IMR-90 (cell line): ENCODE measurements at regions not wholly inside any gene's neighbourhood (a gene's known extent, or its start where the extent isn't known, plus 50 kb on each side); places are given as distances from the start of the nearest gene placed in this dataset.

ENCODE experiments used
- ATAC-seq: fragments of 200-7000 bp; cut with Tn5 transposase; 2 replicates; pipeline ENCODE4 v1.9.1; 2020; ENCODE audit warnings: low read depth, mild to moderate bottlenecking, moderate library complexity
- BruUV-seq: library from RNA; stranded (reverse); fragments of 400-500 nt; replicated peaks from 2 replicates; lab custom pipeline; 2021; lab: Mats Ljungman, UMichigan
- CTCF ChIA-PET: fragments of 300-600 bp; formaldehyde crosslinking; extraction: SDS; loops from one replicate; lab custom pipeline; 2021; ENCODE audit warnings: antibody characterized with exemption; lab: Yijun Ruan, JAX
- POLR2A ChIA-PET: fragments of 300-600 bp; sonication (Branson Sonifier 250); formaldehyde crosslinking; loops from one replicate; lab custom pipeline; 2022; ENCODE audit warnings: antibody characterized with exemption; ENCODE audit not compliant: unreplicated experiment; lab: Charles Lee
- DNase-seq: peaks from one replicate; pipeline ENCODE4 v3.0.0; 2013
- H2AFZ ChIP-seq: replicated peaks from 2 replicates; pipeline ENCODE3; 2013; ENCODE audit warnings: low read length, mild to moderate bottlenecking; ENCODE audit not compliant: poor library complexity
- H2AK5ac ChIP-seq: 2 replicates; pipeline ENCODE4 v1.6.1; 2013; ENCODE audit warnings: low read depth, low read length, inconsistent platforms
- H2AK9ac ChIP-seq: replicated peaks from 2 replicates; pipeline ENCODE3; 2013; ENCODE audit warnings: mild to moderate bottlenecking, low read depth, low read length, moderate library complexity; ENCODE audit not compliant: poor library complexity
- H2BK120ac ChIP-seq: 2 replicates; pipeline ENCODE4 v1.6.1; 2013; ENCODE audit warnings: low read depth, low read length, inconsistent platforms
- H2BK15ac ChIP-seq: 3 replicates; pipeline ENCODE4 v1.6.1; 2013; ENCODE audit warnings: low read depth, low read length, inconsistent platforms
- H2BK20ac ChIP-seq: 2 replicates; pipeline ENCODE4 v1.6.1; 2013; ENCODE audit warnings: low read depth, mild to moderate bottlenecking, inconsistent platforms, low read length, moderate library complexity
- H2BK5ac ChIP-seq: 2 replicates; pipeline ENCODE4 v1.6.1; 2013; ENCODE audit warnings: mild to moderate bottlenecking, low read depth, low read length, inconsistent platforms; ENCODE audit not compliant: poor library complexity, severe bottlenecking
- H3K14ac ChIP-seq: replicated peaks from 2 replicates; pipeline ENCODE4 v1.6.1; 2013; ENCODE audit warnings: low read depth, low read length, inconsistent platforms
- H3K18ac ChIP-seq: 2 replicates; pipeline ENCODE4 v1.6.1; 2013; ENCODE audit warnings: low read depth, low read length, control low read depth
- H3K23ac ChIP-seq: 2 replicates; pipeline ENCODE4 v1.6.1; 2013; ENCODE audit warnings: low read depth, low read length, inconsistent platforms
- H3K27ac ChIP-seq: 2 replicates; pipeline ENCODE4 v1.5.1; 2013; ENCODE audit warnings: mild to moderate bottlenecking, control low read depth, low read length; ENCODE audit not compliant: insufficient read depth
- H3K27me3 ChIP-seq: 2 replicates; pipeline ENCODE4 v1.6.1; 2013; ENCODE audit warnings: low read length; ENCODE audit not compliant: control insufficient read depth, insufficient read depth
- H3K36me3 ChIP-seq: 2 replicates; pipeline ENCODE4 v1.6.1; 2013; ENCODE audit warnings: low read length, mixed read lengths; ENCODE audit not compliant: control insufficient read depth, insufficient read depth
- H3K4ac ChIP-seq: 2 replicates; pipeline ENCODE4 v1.6.1; 2013; ENCODE audit warnings: low read depth, low read length, inconsistent platforms
- H3K4me1 ChIP-seq: 2 replicates; pipeline ENCODE4 v1.6.1; 2013; ENCODE audit warnings: low read length, mixed read lengths; ENCODE audit not compliant: control insufficient read depth, insufficient read depth
- H3K4me2 ChIP-seq: 2 replicates; pipeline ENCODE4 v1.6.1; 2013; ENCODE audit warnings: low read depth, mild to moderate bottlenecking, control low read depth, low read length, moderate library complexity
- H3K4me3 ChIP-seq: 2 replicates; pipeline ENCODE4 v1.5.1; 2013; ENCODE audit warnings: low read depth, mild to moderate bottlenecking, control low read depth, low read length, moderate library complexity; ENCODE audit not compliant: insufficient read depth
- H3K56ac ChIP-seq: 2 replicates; pipeline ENCODE4 v1.6.1; 2013; ENCODE audit warnings: low read length, inconsistent platforms; ENCODE audit not compliant: insufficient read depth; ENCODE audit errors: extremely low read depth
- H3K79me1 ChIP-seq, 2 experiments: 2 replicates each; pipeline ENCODE4 v1.6.1; 2013; ENCODE audit warnings: low read length in 2 of 2, inconsistent platforms in 1 of 2, low read depth in 1 of 2
- H3K9ac ChIP-seq: 2 replicates; pipeline ENCODE4 v1.6.1; 2013; ENCODE audit warnings: low read depth, low read length, control low read depth
- H3K9me1 ChIP-seq: 2 replicates; pipeline ENCODE4 v1.6.1; 2013; ENCODE audit warnings: low read length, inconsistent platforms; ENCODE audit not compliant: insufficient read depth
- H3K9me3 ChIP-seq: 2 replicates; pipeline ENCODE4 v1.6.1; 2013; ENCODE audit warnings: low read length; ENCODE audit not compliant: control insufficient read depth, insufficient read depth
- H4K20me1 ChIP-seq: 2 replicates; pipeline ENCODE4 v1.6.1; 2013; ENCODE audit warnings: low read length, inconsistent platforms; ENCODE audit not compliant: insufficient read depth
- H4K5ac ChIP-seq: 2 replicates; pipeline ENCODE4 v1.6.1; 2013; ENCODE audit warnings: mild to moderate bottlenecking, low read depth, low read length, control low read depth
- H4K8ac ChIP-seq, 2 experiments: 2 replicates each; pipeline ENCODE4 v1.6.1; 2013; ENCODE audit warnings: low read depth in 2 of 2, low read length in 2 of 2, control low read depth in 1 of 2, inconsistent platforms in 1 of 2
- H4K91ac ChIP-seq: 2 replicates; pipeline ENCODE4 v1.6.1; 2013; ENCODE audit warnings: low read depth, low read length, inconsistent platforms; ENCODE audit not compliant: insufficient read depth
- RAD21 ChIP-seq: IDR thresholded peaks from 2 replicates; pipeline ENCODE4 v1.6.1; 2012; ENCODE audit warnings: low read length, improper control_type of control experiment
- WGBS, 2 experiments: methylation state at CpG; one replicate each; pipeline versions ENCODE4 v1.1.5 to v1.1.7; 2013; ENCODE audit warnings: missing lambda C conversion rate in 2 of 2; ENCODE audit not compliant: insufficient read length in 1 of 2; ENCODE audit errors: extremely low coverage in 2 of 2; 5-methylcytosine and 5-hydroxymethylcytosine counted together
- dilution Hi-C: fragments of 300-500 bp; cut with HindIII; formaldehyde crosslinking; loops from one replicate; pipeline ENCODE4 v1.14.3; 2018; ENCODE audit warnings: low sequenced_read_pairs; ENCODE audit not compliant: unreplicated experiment
- in situ Hi-C: fragments of 300-500 bp; cut with MboI; formaldehyde crosslinking; loops from 3 replicates; pipeline ENCODE4 v1.14.3; 2019; ENCODE audit warnings: low sequenced_read_pairs, inconsistent platforms, mixed read lengths
- intact Hi-C: fragments of 100-400 bp; cut with micrococcal nuclease; formaldehyde crosslinking; loops from 2 replicates; pipeline ENCODE4 v1.10.0; 2022

DNA sequence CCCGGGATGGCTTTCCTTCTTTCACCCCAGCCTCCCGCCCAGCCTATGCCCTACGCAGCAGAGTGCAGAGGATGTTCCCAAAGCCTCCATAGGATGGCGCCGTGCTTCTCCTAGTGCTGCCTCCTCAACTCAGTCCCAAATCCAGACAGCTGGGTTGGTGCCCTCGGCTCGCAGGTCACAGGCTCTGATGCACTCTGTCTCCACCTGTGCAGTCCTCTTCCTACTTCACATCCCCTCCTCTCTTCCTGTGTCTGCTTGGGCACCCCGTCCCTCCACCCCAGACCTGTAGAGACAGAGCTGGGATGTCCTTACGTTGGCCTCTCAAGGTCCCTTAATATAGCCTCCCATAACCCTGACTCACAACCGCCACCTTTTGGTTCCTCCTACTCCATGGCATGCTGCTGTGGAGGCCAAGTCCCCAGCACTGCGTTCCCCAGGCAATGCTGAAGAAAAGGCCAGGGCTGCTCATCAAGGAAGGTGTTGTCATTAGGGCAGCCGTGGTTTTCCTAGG is 314.4 kb downstream of the GADD45G start:
- H3K4ac ChIP-seq = no peak overlapping the region
- ATAC-seq = no peak
- no peaks in the 10 kb centered on the region for H4K20me1 ChIP-seq
- H3K9ac ChIP-seq = no peak overlapping the region
- no peak overlapping the region for H3K18ac ChIP-seq
- H2BK5ac ChIP-seq = no peak overlapping the region
- H2BK120ac ChIP-seq = no peak overlapping the region
- peak overlapping the region; percentile 39 for H2AFZ ChIP-seq
- no peak overlapping the region for H4K8ac ChIP-seq
- no peak overlapping the region for H2BK20ac ChIP-seq
- ChIA-PET POLR2A (no interaction called here), CTCF (no interaction called here)
- H3K9me1 ChIP-seq = peaks cover 3% of the 10 kb centered on the region; the same call in 1 of the 2 replicates
- in situ Hi-C loops (no loop called here), dilution Hi-C loops (no loop called here), intact Hi-C loops (no loop called here)
- H3K36me3 ChIP-seq = no peaks in the 10 kb centered on the region
- H3K14ac ChIP-seq = no peak overlapping the region
- DNase-seq = no peak
- TF ChIP-seq RAD21 = no peak
- no peak overlapping the region for H2BK15ac ChIP-seq
- H3K27me3 ChIP-seq = peaks cover 4% of the 10 kb centered on the region; the same call in 1 of the 2 replicates
- H2AK5ac ChIP-seq = no peak overlapping the region
- H3K23ac ChIP-seq = no peak overlapping the region
- H3K9me3 ChIP-seq = no peaks in the 10 kb centered on the region
- H3K4me3 ChIP-seq = no peak overlapping the region
- H3K56ac ChIP-seq = no peak overlapping the region
- H3K4me1 ChIP-seq = no peaks in the 10 kb centered on the region
- no peak overlapping the region for H3K4me2 ChIP-seq
- no peaks in the 10 kb centered on the region for H3K79me1 ChIP-seq
- H2AK9ac ChIP-seq = no peak overlapping the region
- no TSS peak for BruUV-seq
- 65% methylated on average over 5 of the region's 12 CpGs; no CpG with 5 or more reads in 1 of the 2 experiments for WGBS, 2 experiments
- no peak overlapping the region for H3K27ac ChIP-seq
- H4K5ac ChIP-seq = no peak overlapping the region
- no peak overlapping the region for H4K91ac ChIP-seq
